Endothelial cell of umbilical vein (primary cell): ENCODE measurements at regions not wholly inside any gene's neighbourhood (a gene's known extent, or its start where the extent isn't known, plus 50 kb on each side); places are given as distances from the start of the nearest gene placed in this dataset.

Experiments
- BruUV-seq: library from RNA; stranded (reverse); fragments of 400-500 nt; replicated peaks from 2 replicates; lab custom pipeline; 2021; lab: Mats Ljungman, UMichigan
- CTCF ChIA-PET: fragments of 300-600, 350-600 bp; sonication (Branson Sonifier 250); formaldehyde crosslinking; loops from one replicate; lab custom pipeline; 2021; ENCODE audit warnings: antibody characterized with exemption, inconsistent platforms; lab: Charles Lee
- POLR2A ChIA-PET: fragments of 300-600, 350-600 bp; sonication (Branson Sonifier 250); formaldehyde crosslinking; loops from one replicate; lab custom pipeline; 2021; ENCODE audit warnings: antibody characterized with exemption, inconsistent platforms; lab: Charles Lee
- DNase-seq: peaks from one replicate; pipeline ENCODE4 v3.0.0-alpha.2; 2011; ENCODE audit warnings: low read depth, low spot score
- FAIRE-seq: peaks from 2 replicates; lab custom pipeline; 2011; peaks lifted over from hg19 to GRCh38; lab: Jason Lieb, UNC
- H2AFZ ChIP-seq: 2 replicates; pipeline ENCODE4 v1.6.0; 2012; ENCODE audit warnings: low read depth, low read length, control low read depth, inconsistent platforms
- H3K27ac ChIP-seq: 2 replicates; pipeline ENCODE4 v1.5.1; 2011; ENCODE audit warnings: low read depth, mild to moderate bottlenecking, control low read depth, low read length, moderate library complexity; ENCODE audit not compliant: insufficient read depth
- H3K27me3 ChIP-seq, 2 experiments: 2 replicates each; pipeline versions ENCODE4 v1.6.0 to v1.6.1; 2011; ENCODE audit warnings: low read length in 2 of 2, mixed read lengths in 1 of 2; ENCODE audit not compliant: control insufficient read depth in 2 of 2, insufficient read depth in 2 of 2
- H3K36me3 ChIP-seq, 2 experiments: 2 replicates in 1 of 2; 3 replicates in 1 of 2; pipeline ENCODE4 v1.5.1; 2011; ENCODE audit warnings: low read length in 2 of 2, mild to moderate bottlenecking in 1 of 2, moderate library complexity in 1 of 2; ENCODE audit not compliant: control insufficient read depth in 2 of 2, insufficient read depth in 2 of 2; ENCODE audit errors: extremely low read depth in 1 of 2
- H3K4me1 ChIP-seq: 3 replicates; pipeline ENCODE4 v1.5.1; 2011; ENCODE audit warnings: mild to moderate bottlenecking, low read length; ENCODE audit not compliant: control insufficient read depth, insufficient read depth; ENCODE audit errors: extremely low read depth
- H3K4me2 ChIP-seq: 2 replicates; pipeline ENCODE4 v1.6.1; 2011; ENCODE audit warnings: low read length, control low read depth, mixed read lengths; ENCODE audit not compliant: insufficient read depth
- H3K4me3 ChIP-seq, 3 experiments: fragments of 200-600 bp in 1 of 3; sonication (generic), shearing (Covaris generic) in 1 of 3; replicated peaks in 1 of 3; 2 replicates each; pipeline ENCODE4 v1.5.1; 2011 to 2016; ENCODE audit warnings: control low read depth in 3 of 3, low read length in 3 of 3, mild to moderate bottlenecking in 2 of 3, inconsistent platforms in 1 of 3, low read depth in 1 of 3, moderate library complexity in 1 of 3; ENCODE audit not compliant: insufficient read depth in 1 of 3
- H3K79me2 ChIP-seq: 2 replicates; pipeline ENCODE4 v1.6.0; 2012; ENCODE audit warnings: low read length, inconsistent platforms; ENCODE audit not compliant: control insufficient read depth, insufficient read depth
- H3K9ac ChIP-seq: replicated peaks from 2 replicates; pipeline ENCODE3; 2011; ENCODE audit warnings: low read length, control low read depth; ENCODE audit not compliant: insufficient read depth; ENCODE audit errors: extremely low read depth
- H3K9me1 ChIP-seq: replicated peaks from 3 replicates; pipeline ENCODE4 v1.6.0; 2011; ENCODE audit warnings: mild to moderate bottlenecking, low read length; ENCODE audit not compliant: control insufficient read depth, insufficient read depth; ENCODE audit errors: extremely low read depth
- H3K9me3 ChIP-seq: replicated peaks from 2 replicates; pipeline ENCODE4 v1.5.1; 2012; ENCODE audit warnings: low read length, inconsistent platforms; ENCODE audit not compliant: control insufficient read depth, insufficient read depth
- H4K20me1 ChIP-seq: replicated peaks from 2 replicates; pipeline ENCODE3; 2011; ENCODE audit warnings: mild to moderate bottlenecking, low read length; ENCODE audit not compliant: control insufficient read depth, insufficient read depth; ENCODE audit errors: extremely low read depth
- EZH2 ChIP-seq: IDR thresholded peaks from 2 replicates; pipeline ENCODE4 v1.6.1; 2012; ENCODE audit warnings: borderline replicate concordance, low read depth, mild to moderate bottlenecking, moderate library complexity, low read length, inconsistent platforms; ENCODE audit not compliant: severe bottlenecking
- FOS ChIP-seq: IDR thresholded peaks from 2 replicates; pipeline ENCODE4 v1.6.1; 2011; ENCODE audit warnings: mild to moderate bottlenecking, low read length, moderate library complexity, borderline replicate concordance; ENCODE audit not compliant: insufficient read depth
- GATA2 ChIP-seq: IDR thresholded peaks from 2 replicates; pipeline ENCODE4 v1.7.0; 2011; ENCODE audit warnings: low read depth, mild to moderate bottlenecking, moderate library complexity, mixed read lengths, low read length; ENCODE audit not compliant: insufficient read length, insufficient read depth
- JUN ChIP-seq: IDR thresholded peaks from 2 replicates; pipeline ENCODE4 v1.6.1; 2011; ENCODE audit warnings: borderline replicate concordance, low read depth; ENCODE audit not compliant: insufficient read length, insufficient read depth
- POLR2A ChIP-seq: IDR thresholded peaks from 2 replicates; pipeline ENCODE4 v1.6.1; 2012; ENCODE audit warnings: low read depth, mild to moderate bottlenecking, control low read depth, low read length
- POLR2AphosphoS5 ChIP-seq: IDR thresholded peaks from 2 replicates; pipeline ENCODE4 v1.6.1; 2012; ENCODE audit warnings: low read depth, mild to moderate bottlenecking, control low read depth, low read length, moderate library complexity; ENCODE audit not compliant: insufficient read depth
- dilution Hi-C: fragments of 300-500 bp; cut with MboI; formaldehyde crosslinking; loops from one replicate; pipeline ENCODE4 v1.15.0; 2019; ENCODE audit warnings: low sequenced_read_pairs; ENCODE audit not compliant: extremely low pct_ligation_motif_present
- intact Hi-C: fragments of 100-400 bp; cut with micrococcal nuclease; formaldehyde crosslinking; loops from one replicate; pipeline ENCODE4 v1.10.0; 2022
- TF ChIP-seq, protein P1 (sequence below): IDR thresholded peaks from 2 replicates; pipeline ENCODE4 v1.6.1; 2011; ENCODE audit not compliant: insufficient read depth, insufficient read length
- TF ChIP-seq, protein P2 (sequence below), 2 donors: IDR thresholded peaks; 1 replicate in 1 of 2; 2 replicates in 1 of 2; pipeline ENCODE4 v1.5.1; 2011; ENCODE audit warnings: low read length in 2 of 2, mild to moderate bottlenecking in 2 of 2, moderate library complexity in 2 of 2, control low read depth in 1 of 2, inconsistent platforms in 1 of 2, low read depth in 1 of 2; ENCODE audit not compliant: insufficient read depth in 1 of 2; ENCODE audit errors: extremely low read depth in 1 of 2

DNA sequence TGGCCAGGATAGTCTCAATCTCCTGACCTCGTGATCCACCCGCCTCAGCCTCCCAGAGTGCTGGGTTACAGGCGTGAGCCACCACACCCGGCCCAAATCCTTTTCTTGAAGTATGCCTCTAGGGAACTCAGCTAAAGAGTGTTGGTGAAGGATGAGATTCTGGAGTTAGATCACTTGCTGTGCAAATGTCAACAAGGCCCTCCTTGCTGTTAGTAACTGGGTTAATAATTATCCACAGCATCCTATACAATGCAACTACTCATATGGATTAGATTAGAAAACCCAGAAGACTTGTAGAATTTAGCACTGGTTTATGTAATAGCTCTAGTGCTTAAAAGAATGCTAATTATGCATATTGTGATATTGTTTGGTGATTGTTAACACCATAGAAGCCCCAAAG, 310.8 kb upstream of the TFPI start:
- ChIA-PET POLR2A (no interaction called here), CTCF (interaction anchor here (1.4 to 2.6 kb wide), 2 partner anchors 12 to 284 kb away, joined by 3 to 8 read pairs; no protein-coding TSS in a partner anchor)
- Histone ChIP-seq H3K4me2 (no peak overlapping the region), H3K9me1 (no peaks in the 10 kb centered on the region), H3K27me3 (no peaks in the 10 kb centered on the region), H3K9ac (no peak overlapping the region), H3K27ac (no peak overlapping the region), H3K4me1 (no peaks in the 10 kb centered on the region), H3K79me2 (no peaks in the 10 kb centered on the region), H3K9me3 (no peaks in the 10 kb centered on the region), H3K4me3 (no peak overlapping the region), H3K36me3 (no peaks in the 10 kb centered on the region), H2AFZ (no peak overlapping the region), H4K20me1 (no peaks in the 10 kb centered on the region)
- no peak for DNase-seq
- dilution Hi-C loops = no loop called here
- intact Hi-C loops = no loop called here
- TF ChIP-seq, protein P1, sequence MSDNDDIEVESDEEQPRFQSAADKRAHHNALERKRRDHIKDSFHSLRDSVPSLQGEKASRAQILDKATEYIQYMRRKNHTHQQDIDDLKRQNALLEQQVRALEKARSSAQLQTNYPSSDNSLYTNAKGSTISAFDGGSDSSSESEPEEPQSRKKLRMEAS = no peak
- TF ChIP-seq JUN (no peak), POLR2A (no peak), FOS (no peak), GATA2 (no peak), EZH2 (no peak), POLR2AphosphoS5 (no peak)
- TF ChIP-seq, protein P2, sequence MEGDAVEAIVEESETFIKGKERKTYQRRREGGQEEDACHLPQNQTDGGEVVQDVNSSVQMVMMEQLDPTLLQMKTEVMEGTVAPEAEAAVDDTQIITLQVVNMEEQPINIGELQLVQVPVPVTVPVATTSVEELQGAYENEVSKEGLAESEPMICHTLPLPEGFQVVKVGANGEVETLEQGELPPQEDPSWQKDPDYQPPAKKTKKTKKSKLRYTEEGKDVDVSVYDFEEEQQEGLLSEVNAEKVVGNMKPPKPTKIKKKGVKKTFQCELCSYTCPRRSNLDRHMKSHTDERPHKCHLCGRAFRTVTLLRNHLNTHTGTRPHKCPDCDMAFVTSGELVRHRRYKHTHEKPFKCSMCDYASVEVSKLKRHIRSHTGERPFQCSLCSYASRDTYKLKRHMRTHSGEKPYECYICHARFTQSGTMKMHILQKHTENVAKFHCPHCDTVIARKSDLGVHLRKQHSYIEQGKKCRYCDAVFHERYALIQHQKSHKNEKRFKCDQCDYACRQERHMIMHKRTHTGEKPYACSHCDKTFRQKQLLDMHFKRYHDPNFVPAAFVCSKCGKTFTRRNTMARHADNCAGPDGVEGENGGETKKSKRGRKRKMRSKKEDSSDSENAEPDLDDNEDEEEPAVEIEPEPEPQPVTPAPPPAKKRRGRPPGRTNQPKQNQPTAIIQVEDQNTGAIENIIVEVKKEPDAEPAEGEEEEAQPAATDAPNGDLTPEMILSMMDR (IDR thresholded peaks at IDR 0.05; ENCODE audit: extremely low read depth in 1 of 2, insufficient read depth in 1 of 2, low read depth in 1 of 2, low read length in 2 of 2) = no peak
- no TSS peak for BruUV-seq
- FAIRE-seq = no peak
